HEK293 (cell line): ENCODE measurements at regions not wholly inside any gene's neighbourhood (a gene's known extent, or its start where the extent isn't known, plus 50 kb on each side); places are given as distances from the start of the nearest gene placed in this dataset.
"Not testable (repeated sequence)": the region's sequence is repeated elsewhere in the genome, so short reads cannot be mapped to it uniquely, and the experiment has no call there.

Source experiments
- CTCF ChIA-PET: fragments of 350-600 bp; formaldehyde crosslinking; extraction: SDS; loops from one replicate; lab custom pipeline; 2021; ENCODE audit warnings: antibody characterized with exemption; lab: Yijun Ruan, JAX
- POLR2A ChIA-PET: fragments of 300-600 bp; formaldehyde crosslinking; extraction: SDS; loops from one replicate; lab custom pipeline; 2020; ENCODE audit warnings: antibody characterized with exemption, inconsistent platforms; lab: Yijun Ruan, JAX
- H3K27ac ChIP-seq: fragments of 200-500 bp; sonication (Bioruptor generic); 2 replicates; pipeline ENCODE4 v1.5.1; 2014; ENCODE audit warnings: low read depth, low read length, control low read depth, inconsistent platforms; ENCODE audit errors: extremely low read depth
- H3K36me3 ChIP-seq, 2 experiments: fragments of 200-500 bp in 1 of 2; sonication (Bioruptor generic) in 1 of 2; 1 replicate in 1 of 2; 2 replicates in 1 of 2; pipeline ENCODE4 v1.5.1; 2014 to 2017; ENCODE audit warnings: inconsistent platforms in 2 of 2, low read length in 2 of 2; ENCODE audit not compliant: control insufficient read depth in 2 of 2, insufficient read depth in 1 of 2
- H3K4me1 ChIP-seq: fragments of 200-500 bp; sonication (Bioruptor generic); 2 replicates; pipeline ENCODE4 v1.5.1; 2014; ENCODE audit warnings: mild to moderate bottlenecking, low read length, inconsistent platforms; ENCODE audit not compliant: control insufficient read depth, insufficient read depth
- H3K4me3 ChIP-seq: 2 replicates; pipeline ENCODE4 v1.5.1; 2011; ENCODE audit warnings: low read depth, mild to moderate bottlenecking, control low read depth, low read length, moderate library complexity
- H3K9me3 ChIP-seq: fragments of 200-500 bp; sonication (Bioruptor generic); 2 replicates; pipeline ENCODE4 v1.5.1; 2014; ENCODE audit warnings: low read depth, low read length, inconsistent platforms; ENCODE audit not compliant: control insufficient read depth, insufficient read depth
- HOXC10 ChIP-seq: sonication (generic); formaldehyde crosslinking; IDR thresholded peaks from 2 replicates; pipeline ENCODE4 v1.8.1; 2023; ENCODE audit warnings: mild to moderate bottlenecking, missing genetic modification reagents
- KLF16 ChIP-seq: fragments of 450-650 bp; formaldehyde crosslinking; IDR thresholded peaks from 2 replicates; pipeline ENCODE4 v1.5.1; 2017; ENCODE audit warnings: missing biosample characterization, missing genetic modification characterization
- KLF9 ChIP-seq: fragments of 450-650 bp; formaldehyde crosslinking; IDR thresholded peaks from 2 replicates; pipeline ENCODE4 v1.5.1; 2016; ENCODE audit warnings: missing biosample characterization, missing genetic modification characterization, low read depth
- SP2 ChIP-seq: fragments of 450-650 bp; formaldehyde crosslinking; IDR thresholded peaks from 2 replicates; pipeline ENCODE4 v1.5.1; 2016; ENCODE audit warnings: missing biosample characterization, missing genetic modification characterization
- SP3 ChIP-seq: fragments of 450-650 bp; formaldehyde crosslinking; IDR thresholded peaks from 2 replicates; pipeline ENCODE4 v1.5.1; 2016; ENCODE audit warnings: missing biosample characterization, missing genetic modification characterization
- ZBTB17 ChIP-seq: fragments of 450-650 bp; formaldehyde crosslinking; IDR thresholded peaks from 2 replicates; pipeline ENCODE4 v1.5.1; 2016; ENCODE audit warnings: missing biosample characterization, missing genetic modification characterization
- ZNF223 ChIP-seq: fragments of 450-650 bp; formaldehyde crosslinking; IDR thresholded peaks from 2 replicates; pipeline ENCODE4 v1.5.1; 2016; ENCODE audit warnings: missing biosample characterization, missing genetic modification characterization
- ZNF335 ChIP-seq: fragments of 450-650 bp; formaldehyde crosslinking; conservative IDR thresholded peaks from 2 replicates; pipeline ENCODE4 v1.5.1; 2016; ENCODE audit warnings: missing biosample characterization, missing genetic modification characterization
- ZNF513 ChIP-seq: fragments of 450-650 bp; IDR thresholded peaks from 2 replicates; pipeline ENCODE4 v1.5.1; 2018; ENCODE audit warnings: missing biosample characterization, missing genetic modification characterization
- ZNF561 ChIP-seq: fragments of 450-650 bp; IDR thresholded peaks from 2 replicates; pipeline ENCODE4 v1.5.1; 2018; ENCODE audit warnings: missing biosample characterization, missing genetic modification characterization, borderline replicate concordance
- TF ChIP-seq, protein P1 (sequence below): fragments of 450-650 bp; formaldehyde crosslinking; IDR thresholded peaks from 2 replicates; pipeline ENCODE4 v1.5.1; 2016; ENCODE audit warnings: missing biosample characterization, missing genetic modification characterization, low read depth
- TF ChIP-seq, protein P2 (sequence below): fragments of 450-650 bp; formaldehyde crosslinking; IDR thresholded peaks from 2 replicates; pipeline ENCODE4 v1.5.1; 2016; ENCODE audit warnings: missing biosample characterization, missing genetic modification characterization
- TF ChIP-seq, protein P3 (sequence below): fragments of 450-650 bp; formaldehyde crosslinking; optimal IDR thresholded peaks from 2 replicates; pipeline ENCODE3; 2016; ENCODE audit warnings: missing biosample characterization, mild to moderate bottlenecking, missing genetic modification characterization
- TF ChIP-seq, protein P4 (sequence below): fragments of 450-650 bp; formaldehyde crosslinking; IDR thresholded peaks from 2 replicates; pipeline ENCODE4 v1.5.1; 2016; ENCODE audit warnings: missing biosample characterization, missing genetic modification characterization

GRCh38 chr6:27825025-27825793 is 87.0 kb downstream of the OR2B2 start (continued):
- TF ChIP-seq, protein P1, sequence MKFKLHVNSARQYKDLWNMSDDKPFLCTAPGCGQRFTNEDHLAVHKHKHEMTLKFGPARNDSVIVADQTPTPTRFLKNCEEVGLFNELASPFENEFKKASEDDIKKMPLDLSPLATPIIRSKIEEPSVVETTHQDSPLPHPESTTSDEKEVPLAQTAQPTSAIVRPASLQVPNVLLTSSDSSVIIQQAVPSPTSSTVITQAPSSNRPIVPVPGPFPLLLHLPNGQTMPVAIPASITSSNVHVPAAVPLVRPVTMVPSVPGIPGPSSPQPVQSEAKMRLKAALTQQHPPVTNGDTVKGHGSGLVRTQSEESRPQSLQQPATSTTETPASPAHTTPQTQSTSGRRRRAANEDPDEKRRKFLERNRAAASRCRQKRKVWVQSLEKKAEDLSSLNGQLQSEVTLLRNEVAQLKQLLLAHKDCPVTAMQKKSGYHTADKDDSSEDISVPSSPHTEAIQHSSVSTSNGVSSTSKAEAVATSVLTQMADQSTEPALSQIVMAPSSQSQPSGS (tag by site-specific recombination), result no peak
- TF ChIP-seq, protein P2, sequence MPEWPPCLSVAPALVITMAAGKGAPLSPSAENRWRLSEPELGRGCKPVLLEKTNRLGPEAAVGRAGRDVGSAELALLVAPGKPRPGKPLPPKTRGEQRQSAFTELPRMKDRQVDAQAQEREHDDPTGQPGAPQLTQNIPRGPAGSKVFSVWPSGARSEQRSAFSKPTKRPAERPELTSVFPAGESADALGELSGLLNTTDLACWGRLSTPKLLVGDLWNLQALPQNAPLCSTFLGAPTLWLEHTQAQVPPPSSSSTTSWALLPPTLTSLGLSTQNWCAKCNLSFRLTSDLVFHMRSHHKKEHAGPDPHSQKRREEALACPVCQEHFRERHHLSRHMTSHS (tag by site-specific recombination), result no peak
- TF ChIP-seq HOXC10 (no peak), ZNF223 (tag by site-specific recombination) (no peak), KLF16 (tag by site-specific recombination) (no peak)

GRCh38 chr6:27824211-27825024 is 87.8 kb downstream of the OR2B2 start:
- Histone ChIP-seq H3K4me3 (peak overlapping the region; percentile 49), H3K27ac (peak overlapping the region; percentile 63; the same call in 1 of the 2 replicates)
- not testable (repeated sequence) for H3K36me3 ChIP-seq, H3K9me3 ChIP-seq, H3K4me1 ChIP-seq
- POLR2A ChIA-PET, result interaction anchor here (0.6 to 7.3 kb wide), 10 partner anchors 9 to 677 kb away, joined by 3 to 92 read pairs (median 6); a partner anchor contains a TSS
- TF ChIP-seq ZBTB17 (tag by site-specific recombination) (peak; percentile 49), ZNF513 (tag by site-specific recombination) (peak; percentile 31; the same call in 1 of the 2 replicates), ZNF561 (0 out of 2 replicates have a peak, but pooled peaks have one; percentile 21)
- TF ChIP-seq, protein P3, sequence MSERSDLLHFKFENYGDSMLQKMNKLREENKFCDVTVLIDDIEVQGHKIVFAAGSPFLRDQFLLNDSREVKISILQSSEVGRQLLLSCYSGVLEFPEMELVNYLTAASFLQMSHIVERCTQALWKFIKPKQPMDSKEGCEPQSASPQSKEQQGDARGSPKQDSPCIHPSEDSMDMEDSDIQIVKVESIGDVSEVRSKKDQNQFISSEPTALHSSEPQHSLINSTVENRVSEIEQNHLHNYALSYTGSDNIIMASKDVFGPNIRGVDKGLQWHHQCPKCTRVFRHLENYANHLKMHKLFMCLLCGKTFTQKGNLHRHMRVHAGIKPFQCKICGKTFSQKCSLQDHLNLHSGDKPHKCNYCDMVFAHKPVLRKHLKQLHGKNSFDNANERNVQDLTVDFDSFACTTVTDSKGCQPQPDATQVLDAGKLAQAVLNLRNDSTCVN (tag by site-specific recombination), result peak; percentile 18
- TF ChIP-seq, all 188 proteins: peak for 4; not testable (repeated sequence) for 184
- CTCF ChIA-PET, result interaction anchor here (0.7 to 0.8 kb wide), 3 partner anchors 9 to 513 kb away, joined by 3 to 4 read pairs (median 3); no protein-coding TSS in a partner anchor

- ChIA-PET CTCF (interaction anchor here (0.7 kb wide), 2 partner anchors 39 to 512 kb away, joined by 3 read pairs; no protein-coding TSS in a partner anchor), POLR2A (interaction anchor here (0.9 to 7.3 kb wide), 10 partner anchors 9 to 72 kb away, joined by 3 to 92 read pairs (median 6); a partner anchor contains a TSS)
- TF ChIP-seq SP2 (tag by site-specific recombination), result peak; percentile 46
- 0 out of 2 replicates have a peak, but pooled peaks have one; percentile 19 for TF ChIP-seq KLF9 (tag by site-specific recombination)
- TF ChIP-seq, protein P4, sequence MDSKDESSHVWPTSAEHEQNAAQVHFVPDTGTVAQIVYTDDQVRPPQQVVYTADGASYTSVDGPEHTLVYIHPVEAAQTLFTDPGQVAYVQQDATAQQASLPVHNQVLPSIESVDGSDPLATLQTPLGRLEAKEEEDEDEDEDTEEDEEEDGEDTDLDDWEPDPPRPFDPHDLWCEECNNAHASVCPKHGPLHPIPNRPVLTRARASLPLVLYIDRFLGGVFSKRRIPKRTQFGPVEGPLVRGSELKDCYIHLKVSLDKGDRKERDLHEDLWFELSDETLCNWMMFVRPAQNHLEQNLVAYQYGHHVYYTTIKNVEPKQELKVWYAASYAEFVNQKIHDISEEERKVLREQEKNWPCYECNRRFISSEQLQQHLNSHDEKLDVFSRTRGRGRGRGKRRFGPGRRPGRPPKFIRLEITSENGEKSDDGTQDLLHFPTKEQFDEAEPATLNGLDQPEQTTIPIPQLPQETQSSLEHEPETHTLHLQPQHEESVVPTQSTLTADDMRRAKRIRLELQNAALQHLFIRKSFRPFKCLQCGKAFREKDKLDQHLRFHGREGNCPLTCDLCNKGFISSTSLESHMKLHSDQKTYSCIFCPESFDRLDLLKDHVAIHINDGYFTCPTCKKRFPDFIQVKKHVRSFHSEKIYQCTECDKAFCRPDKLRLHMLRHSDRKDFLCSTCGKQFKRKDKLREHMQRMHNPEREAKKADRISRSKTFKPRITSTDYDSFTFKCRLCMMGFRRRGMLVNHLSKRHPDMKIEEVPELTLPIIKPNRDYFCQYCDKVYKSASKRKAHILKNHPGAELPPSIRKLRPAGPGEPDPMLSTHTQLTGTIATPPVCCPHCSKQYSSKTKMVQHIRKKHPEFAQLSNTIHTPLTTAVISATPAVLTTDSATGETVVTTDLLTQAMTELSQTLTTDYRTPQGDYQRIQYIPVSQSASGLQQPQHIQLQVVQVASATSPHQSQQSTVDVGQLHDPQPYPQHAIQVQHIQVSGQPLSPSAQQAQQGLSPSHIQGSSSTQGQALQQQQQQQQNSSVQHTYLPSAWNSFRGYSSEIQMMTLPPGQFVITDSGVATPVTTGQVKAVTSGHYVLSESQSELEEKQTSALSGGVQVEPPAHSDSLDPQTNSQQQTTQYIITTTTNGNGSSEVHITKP (tag by site-specific recombination), result peak; percentile 96
- peak; percentile 53 for TF ChIP-seq SP3 (tag by site-specific recombination)
- TF ChIP-seq ZNF335, result 0 out of 2 replicates have a peak, but pooled peaks have one; percentile 35
- peak overlapping the region; percentile 21 for H3K4me3 ChIP-seq
- not testable (repeated sequence) for H3K36me3 ChIP-seq, H3K4me1 ChIP-seq, H3K9me3 ChIP-seq
- peak overlapping the region; percentile 59; the same call in 1 of the 2 replicates for H3K27ac ChIP-seq
These were observed 88.4 kb downstream of the OR2B2 start for GRCh38 chr6:27823714-27824210.
